Keratinocyte (primary cell): ENCODE measurements at regions not wholly inside any gene's neighbourhood (a gene's known extent, or its start where the extent isn't known, plus 50 kb on each side); places are given as distances from the start of the nearest gene placed in this dataset.

Experiments used
- DNase-seq: peaks from one replicate; pipeline ENCODE4 v3.0.0-alpha.2; 2011; ENCODE audit warnings: low read depth, missing footprints, low spot score
- FAIRE-seq: peaks from 2 replicates; lab custom pipeline; 2011; peaks lifted over from hg19 to GRCh38; lab: Jason Lieb, UNC
- H2AFZ ChIP-seq: 2 replicates; pipeline ENCODE4 v1.6.0; 2012; ENCODE audit warnings: low read length, control low read depth, inconsistent platforms; ENCODE audit not compliant: control insufficient read depth
- H3K27ac ChIP-seq: 2 replicates; pipeline ENCODE4 v1.5.1; 2011; ENCODE audit warnings: low read length; ENCODE audit not compliant: control insufficient read depth, insufficient read depth
- H3K27me3 ChIP-seq: 3 replicates; pipeline ENCODE4 v1.6.0; 2011; ENCODE audit warnings: low read length; ENCODE audit not compliant: control insufficient read depth, insufficient read depth; ENCODE audit errors: extremely low read depth
- H3K36me3 ChIP-seq, 2 experiments: 2 replicates in 1 of 2; 3 replicates in 1 of 2; pipeline ENCODE4 v1.5.1; 2011; ENCODE audit warnings: low read length in 2 of 2, mild to moderate bottlenecking in 1 of 2; ENCODE audit not compliant: control insufficient read depth in 2 of 2, insufficient read depth in 2 of 2; ENCODE audit errors: extremely low read depth in 1 of 2
- H3K4me1 ChIP-seq: 3 replicates; pipeline ENCODE4 v1.5.1; 2011; ENCODE audit warnings: low read length; ENCODE audit not compliant: control insufficient read depth, insufficient read depth; ENCODE audit errors: extremely low read depth
- H3K4me2 ChIP-seq: 3 replicates; pipeline ENCODE4 v1.6.0; 2011; ENCODE audit warnings: low read depth, low read length; ENCODE audit not compliant: control insufficient read depth, insufficient read depth; ENCODE audit errors: extremely low read depth
- H3K4me3 ChIP-seq, 3 experiments: fragments of 200-600 bp in 1 of 3; sonication (generic) in 1 of 3; 2 replicates in 2 of 3; 3 replicates in 1 of 3; pipeline ENCODE4 v1.5.1; 2011 to 2016; ENCODE audit warnings: low read length in 3 of 3, mild to moderate bottlenecking in 3 of 3, control low read depth in 2 of 3, inconsistent platforms in 1 of 3, low read depth in 1 of 3, mixed read lengths in 1 of 3, mixed run types in 1 of 3, moderate library complexity in 1 of 3; ENCODE audit not compliant: control insufficient read depth in 2 of 3, insufficient read depth in 2 of 3; ENCODE audit errors: extremely low read depth in 1 of 3
- H3K79me2 ChIP-seq: 2 replicates; pipeline ENCODE4 v1.6.0; 2012; ENCODE audit warnings: low read length; ENCODE audit not compliant: control insufficient read depth, insufficient read depth
- H3K9ac ChIP-seq: 3 replicates; pipeline ENCODE4 v1.6.0; 2011; ENCODE audit warnings: low read length; ENCODE audit not compliant: control insufficient read depth, insufficient read depth; ENCODE audit errors: extremely low read depth
- H3K9me1 ChIP-seq: 3 replicates; pipeline ENCODE4 v1.6.0; 2011; ENCODE audit warnings: low read length; ENCODE audit not compliant: control insufficient read depth, insufficient read depth; ENCODE audit errors: extremely low read depth
- H3K9me3 ChIP-seq: 2 replicates; pipeline ENCODE4 v1.5.1; 2012; ENCODE audit warnings: low read depth, low read length; ENCODE audit not compliant: control insufficient read depth
- H4K20me1 ChIP-seq: 3 replicates; pipeline ENCODE4 v1.6.0; 2011; ENCODE audit warnings: low read length; ENCODE audit not compliant: control insufficient read depth, insufficient read depth; ENCODE audit errors: extremely low read depth
- EZH2 ChIP-seq: IDR thresholded peaks from one replicate; pipeline ENCODE4 v1.6.1; 2012; ENCODE audit warnings: inconsistent platforms, mild to moderate bottlenecking, low read length, moderate library complexity
- dilution Hi-C: fragments of 300-500 bp; cut with MboI; formaldehyde crosslinking; loops from one replicate; pipeline ENCODE4 v1.7.0; 2020; ENCODE audit warnings: low sequenced_read_pairs; ENCODE audit not compliant: extremely low pct_ligation_motif_present
- TF ChIP-seq, protein P1 (sequence below), 3 experiments: IDR thresholded peaks in 1 of 3; conservative IDR thresholded peaks in 1 of 3; optimal IDR thresholded peaks in 1 of 3; 2 replicates in 2 of 3; 3 replicates in 1 of 3; pipeline versions ENCODE3 to v1.5.1; 2011; ENCODE audit warnings: low read length in 3 of 3, mild to moderate bottlenecking in 3 of 3, moderate library complexity in 2 of 3, control low read depth in 1 of 3, inconsistent platforms in 1 of 3; ENCODE audit not compliant: insufficient read depth in 2 of 3; ENCODE audit errors: extremely low read depth in 1 of 3

- H3K27ac ChIP-seq: no peak overlapping the region
- TF ChIP-seq, protein P1, sequence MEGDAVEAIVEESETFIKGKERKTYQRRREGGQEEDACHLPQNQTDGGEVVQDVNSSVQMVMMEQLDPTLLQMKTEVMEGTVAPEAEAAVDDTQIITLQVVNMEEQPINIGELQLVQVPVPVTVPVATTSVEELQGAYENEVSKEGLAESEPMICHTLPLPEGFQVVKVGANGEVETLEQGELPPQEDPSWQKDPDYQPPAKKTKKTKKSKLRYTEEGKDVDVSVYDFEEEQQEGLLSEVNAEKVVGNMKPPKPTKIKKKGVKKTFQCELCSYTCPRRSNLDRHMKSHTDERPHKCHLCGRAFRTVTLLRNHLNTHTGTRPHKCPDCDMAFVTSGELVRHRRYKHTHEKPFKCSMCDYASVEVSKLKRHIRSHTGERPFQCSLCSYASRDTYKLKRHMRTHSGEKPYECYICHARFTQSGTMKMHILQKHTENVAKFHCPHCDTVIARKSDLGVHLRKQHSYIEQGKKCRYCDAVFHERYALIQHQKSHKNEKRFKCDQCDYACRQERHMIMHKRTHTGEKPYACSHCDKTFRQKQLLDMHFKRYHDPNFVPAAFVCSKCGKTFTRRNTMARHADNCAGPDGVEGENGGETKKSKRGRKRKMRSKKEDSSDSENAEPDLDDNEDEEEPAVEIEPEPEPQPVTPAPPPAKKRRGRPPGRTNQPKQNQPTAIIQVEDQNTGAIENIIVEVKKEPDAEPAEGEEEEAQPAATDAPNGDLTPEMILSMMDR (optimal IDR thresholded peaks at IDR 0.05 in 1 of 3, IDR thresholded peaks at IDR 0.05 in 1 of 3, conservative IDR thresholded peaks at IDR 0.05 in 1 of 3; ENCODE audit: extremely low read depth in 1 of 3, insufficient read depth in 2 of 3, low read length in 3 of 3): no peak
- no peak for TF ChIP-seq EZH2
- H3K4me3 ChIP-seq: no peak overlapping the region
- no peaks in the 10 kb centered on the region for H3K36me3 ChIP-seq
- H3K4me2 ChIP-seq: no peak overlapping the region
- H3K9me1 ChIP-seq: no peaks in the 10 kb centered on the region
- no peaks in the 10 kb centered on the region for H4K20me1 ChIP-seq
- H2AFZ ChIP-seq: no peak overlapping the region
- FAIRE-seq (no peak), DNase-seq (no peak)
- no peak overlapping the region for H3K9ac ChIP-seq
- dilution Hi-C loops: no loop called here
- H3K79me2 ChIP-seq: no peaks in the 10 kb centered on the region
- H3K27me3 ChIP-seq: no peaks in the 10 kb centered on the region
- H3K4me1 ChIP-seq: peaks cover 14% of the 10 kb centered on the region
- H3K9me3 ChIP-seq: no peaks in the 10 kb centered on the region
Observed at GRCh38 chr21:38929142-38929541, 123.4 kb downstream of the ETS2 start.

DNA sequence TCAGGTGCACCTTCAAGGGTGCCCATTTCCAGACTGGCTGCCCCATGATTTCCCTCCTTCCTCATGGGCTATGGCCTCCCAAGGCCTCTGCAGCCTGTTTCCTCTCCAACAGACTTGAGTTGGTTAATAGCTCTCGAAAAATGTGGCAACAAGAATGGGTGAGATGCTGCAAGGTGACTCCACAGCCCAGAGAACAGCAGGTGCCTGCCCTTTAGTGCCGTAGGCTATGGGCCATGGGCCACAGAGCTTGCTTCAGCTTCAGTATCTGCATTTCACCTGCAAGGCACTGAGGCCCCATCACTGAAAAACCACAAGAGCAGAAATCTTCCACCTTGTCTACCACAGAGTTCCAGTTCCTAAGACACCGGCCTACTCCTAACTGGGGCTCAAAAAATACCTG lies 122.0 kb downstream of the ETS2 start:
- DNase-seq: no peak

More for the DNA sequence above, 122.0 kb downstream of the ETS2 start:
- no peak overlapping the region for H3K27ac ChIP-seq
- no peak overlapping the region for H3K4me3 ChIP-seq
- H3K4me2 ChIP-seq: no peak overlapping the region
- no peaks in the 10 kb centered on the region for H4K20me1 ChIP-seq
- no peak for FAIRE-seq
- dilution Hi-C loops: no loop called here
- H3K4me1 ChIP-seq: peaks cover 14% of the 10 kb centered on the region
- no peak overlapping the region for H2AFZ ChIP-seq
- no peak overlapping the region for H3K9ac ChIP-seq
- H3K9me1 ChIP-seq: no peaks in the 10 kb centered on the region
- no peaks in the 10 kb centered on the region for H3K79me2 ChIP-seq
- H3K9me3 ChIP-seq: no peaks in the 10 kb centered on the region
- H3K36me3 ChIP-seq: no peaks in the 10 kb centered on the region
- no peaks in the 10 kb centered on the region for H3K27me3 ChIP-seq
- TF ChIP-seq EZH2: no peak
- TF ChIP-seq, protein P1 (optimal IDR thresholded peaks at IDR 0.05 in 1 of 3, IDR thresholded peaks at IDR 0.05 in 1 of 3, conservative IDR thresholded peaks at IDR 0.05 in 1 of 3; ENCODE audit: extremely low read depth in 1 of 3, insufficient read depth in 2 of 3, low read length in 3 of 3): no peak
